Stimulated activated CD4-positive, alpha-beta T cell treated with anti-CD3 and anti-CD28 coated beads, TNF-alpha, amount 100 ng/mL, for 24 hours (primary cell): ENCODE measurements at regions not wholly inside any gene's neighbourhood (a gene's known extent, or its start where the extent isn't known, plus 50 kb on each side); places are given as distances from the start of the nearest gene placed in this dataset.

Source experiments
- DNase-seq, 3 experiments: peaks; one replicate each; pipeline ENCODE4 v3.0.0-alpha.2; 2020; ENCODE audit warnings: low read depth in 3 of 3

GRCh38 chr18:45119876-45120275, 439.2 kb downstream of the SETBP1 start:
- DNase-seq, result no peak

GRCh38 chr18:45121146-45121545, 440.5 kb downstream of the SETBP1 start:
- no peak for DNase-seq

- no peak for DNase-seq
Measured at GRCh38 chr18:45122506-45122905, 441.8 kb downstream of the SETBP1 start.

- DNase-seq, result no peak
Measured at GRCh38 chr18:45127405-45127804, 446.7 kb downstream of the SETBP1 start.

GRCh38 chr18:45133276-45133675, 452.6 kb downstream of the SETBP1 start:
- no peak for DNase-seq

GRCh38 chr18:45136381-45137086, 455.8 kb downstream of the SETBP1 start:
- DNase-seq, result no peak

- DNase-seq, result no peak
Measured at GRCh38 chr18:45137087-45137419, 456.4 kb downstream of the SETBP1 start.

- DNase-seq, result no peak
Measured at GRCh38 chr18:45139478-45139877, 458.8 kb downstream of the SETBP1 start.

GRCh38 chr18:45142868-45143267, 462.2 kb downstream of the SETBP1 start:
- DNase-seq, result no peak

- no peak for DNase-seq
Measured at GRCh38 chr18:45149712-45150111, 465.6 kb upstream of the SLC14A2 start.

- no peak for DNase-seq
Measured at GRCh38 chr18:45151645-45152044, 463.6 kb upstream of the SLC14A2 start.

- no peak for DNase-seq
Measured at GRCh38 chr18:45155526-45155925, 459.8 kb upstream of the SLC14A2 start.

- DNase-seq, result no peak
Measured at GRCh38 chr18:45156946-45157345, 458.3 kb upstream of the SLC14A2 start.

GRCh38 chr18:45157576-45157975, 457.7 kb upstream of the SLC14A2 start:
- no peak for DNase-seq

- no peak for DNase-seq
Measured at GRCh38 chr18:45161850-45162249, 453.4 kb upstream of the SLC14A2 start.

- no peak for DNase-seq
Measured at GRCh38 chr18:45163871-45164270, 451.4 kb upstream of the SLC14A2 start.

- no peak for DNase-seq
Measured at GRCh38 chr18:45164551-45164950, 450.7 kb upstream of the SLC14A2 start.

- DNase-seq, result no peak
Measured at GRCh38 chr18:45165176-45165713, 450.0 kb upstream of the SLC14A2 start.

- DNase-seq, result no peak
Measured at GRCh38 chr18:45165871-45166270, 449.4 kb upstream of the SLC14A2 start.

- no peak for DNase-seq
Measured at GRCh38 chr18:45166341-45166835, 448.9 kb upstream of the SLC14A2 start.

GRCh38 chr18:45166836-45167551, 448.3 kb upstream of the SLC14A2 start:
- DNase-seq, result no peak

- DNase-seq, result no peak
Measured at GRCh38 chr18:45167631-45168280, 447.5 kb upstream of the SLC14A2 start.
